GM20000 (cell line): ENCODE measurements at regions not wholly inside any gene's neighbourhood (a gene's known extent, or its start where the extent isn't known, plus 50 kb on each side); places are given as distances from the start of the nearest gene placed in this dataset.

Experiments used
- DNase-seq: peaks from one replicate; pipeline ENCODE4 v3.0.0; 2012; ENCODE audit warnings: low spot score
- TF ChIP-seq, protein P1 (sequence below): IDR thresholded peaks from 2 replicates; pipeline ENCODE4 v1.5.1; 2012; ENCODE audit warnings: mild to moderate bottlenecking, control low read depth; ENCODE audit errors: extremely low read depth, missing control alignments

GRCh38 chr15:46654993-46655392 is 1020.2 kb downstream of the SQOR start:
- no peak for DNase-seq
- TF ChIP-seq, protein P1, sequence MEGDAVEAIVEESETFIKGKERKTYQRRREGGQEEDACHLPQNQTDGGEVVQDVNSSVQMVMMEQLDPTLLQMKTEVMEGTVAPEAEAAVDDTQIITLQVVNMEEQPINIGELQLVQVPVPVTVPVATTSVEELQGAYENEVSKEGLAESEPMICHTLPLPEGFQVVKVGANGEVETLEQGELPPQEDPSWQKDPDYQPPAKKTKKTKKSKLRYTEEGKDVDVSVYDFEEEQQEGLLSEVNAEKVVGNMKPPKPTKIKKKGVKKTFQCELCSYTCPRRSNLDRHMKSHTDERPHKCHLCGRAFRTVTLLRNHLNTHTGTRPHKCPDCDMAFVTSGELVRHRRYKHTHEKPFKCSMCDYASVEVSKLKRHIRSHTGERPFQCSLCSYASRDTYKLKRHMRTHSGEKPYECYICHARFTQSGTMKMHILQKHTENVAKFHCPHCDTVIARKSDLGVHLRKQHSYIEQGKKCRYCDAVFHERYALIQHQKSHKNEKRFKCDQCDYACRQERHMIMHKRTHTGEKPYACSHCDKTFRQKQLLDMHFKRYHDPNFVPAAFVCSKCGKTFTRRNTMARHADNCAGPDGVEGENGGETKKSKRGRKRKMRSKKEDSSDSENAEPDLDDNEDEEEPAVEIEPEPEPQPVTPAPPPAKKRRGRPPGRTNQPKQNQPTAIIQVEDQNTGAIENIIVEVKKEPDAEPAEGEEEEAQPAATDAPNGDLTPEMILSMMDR, result no peak

DNA sequence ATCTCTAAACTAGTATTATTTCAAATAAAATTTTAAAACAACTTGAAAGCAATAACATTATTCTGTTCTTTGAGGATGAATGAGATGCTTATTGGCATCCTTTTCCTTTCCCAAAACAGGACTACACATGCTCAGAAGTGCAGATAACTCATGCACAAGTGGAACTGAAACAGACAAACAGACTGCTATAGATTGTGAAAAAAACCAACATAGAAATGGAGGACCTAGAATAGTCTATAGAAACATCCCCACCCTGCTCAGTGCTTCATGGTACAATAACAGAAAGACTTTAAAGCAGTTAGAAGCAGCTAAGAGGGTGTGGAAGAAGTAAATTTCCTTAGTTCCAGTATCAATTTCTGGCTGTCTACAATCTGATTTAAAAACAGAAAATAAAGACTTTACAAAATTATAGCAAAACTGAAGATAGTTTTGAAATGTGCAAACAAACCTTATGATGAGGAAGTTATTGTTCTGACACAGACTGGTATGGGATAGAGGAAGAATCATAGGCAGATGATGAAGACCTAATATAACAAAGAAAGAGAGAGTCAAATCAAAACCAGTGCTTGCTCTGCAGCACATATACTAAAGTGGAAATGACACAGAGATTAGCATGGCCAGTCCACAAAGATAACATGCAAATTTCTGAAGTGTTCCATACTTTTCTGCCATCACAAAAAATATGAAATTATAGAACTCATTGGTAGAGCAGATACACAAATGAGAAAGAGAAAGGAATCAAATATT is 1025.4 kb downstream of the SQOR start:
- DNase-seq, result no peak
- TF ChIP-seq, protein P1, result no peak

- TF ChIP-seq, protein P1, result no peak
- no peak for DNase-seq
Measured at GRCh38 chr15:46670258-46670657, 1035.4 kb downstream of the SQOR start.

- TF ChIP-seq, protein P1, result no peak
- DNase-seq, result no peak
Measured at GRCh38 chr15:46671336-46671735, 1036.5 kb downstream of the SQOR start.

- TF ChIP-seq, protein P1, result no peak
- no peak for DNase-seq
Measured at GRCh38 chr15:46672041-46672440, 1037.2 kb downstream of the SQOR start.

DNA sequence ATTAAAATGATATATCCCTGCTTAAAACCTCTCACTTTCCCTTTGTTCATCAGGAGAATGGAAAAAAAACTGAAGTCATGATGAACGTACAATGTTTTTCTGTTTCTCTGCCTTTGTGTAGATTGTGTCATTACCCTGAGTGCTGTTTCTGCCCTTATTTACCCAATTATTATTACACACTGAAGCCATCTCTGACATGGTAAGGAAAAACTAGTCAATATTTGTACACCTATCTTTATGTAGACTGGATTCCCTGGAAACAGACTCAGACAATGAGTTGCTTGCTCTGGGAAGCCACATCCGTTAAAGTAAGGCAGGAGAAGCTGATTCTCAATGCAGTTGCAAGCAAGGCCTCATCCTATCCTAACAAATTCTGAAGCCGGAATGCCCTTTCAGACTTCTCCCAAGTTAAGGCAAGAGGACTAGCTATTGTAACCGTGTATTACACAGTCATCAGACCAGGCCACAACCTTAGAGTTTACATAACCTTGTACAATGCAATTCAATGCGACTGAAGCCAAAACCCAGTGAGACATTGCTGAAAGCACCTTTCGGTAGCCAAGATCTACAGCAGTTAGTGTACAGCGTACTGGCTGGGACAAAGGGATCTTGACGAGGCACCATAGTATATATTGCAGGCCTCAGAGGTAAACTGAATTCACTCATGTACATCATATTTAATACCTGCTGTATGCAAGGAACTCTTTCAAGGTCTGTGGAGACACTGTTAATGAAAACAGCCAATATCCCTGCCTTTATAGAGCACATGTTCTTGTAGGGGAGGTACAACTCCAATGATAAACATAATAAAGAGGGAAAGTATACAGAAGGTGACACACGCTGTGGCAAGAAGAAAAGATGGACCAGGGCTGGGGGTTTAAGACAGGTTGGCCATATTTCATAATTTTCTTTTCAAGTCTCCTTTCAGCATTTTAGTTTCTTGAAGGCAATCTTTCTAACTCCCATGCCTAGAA is 1040.8 kb upstream of the SEMA6D start:
- no peak for DNase-seq
- TF ChIP-seq, protein P1, result no peak

GRCh38 chr15:46677491-46677890 is 1039.8 kb upstream of the SEMA6D start:
- TF ChIP-seq, protein P1, result no peak
- DNase-seq, result no peak
